Keratinocyte (primary cell): ENCODE measurements at regions not wholly inside any gene's neighbourhood (a gene's known extent, or its start where the extent isn't known, plus 50 kb on each side); places are given as distances from the start of the nearest gene placed in this dataset.

ENCODE experiments used
- DNase-seq: peaks from one replicate; pipeline ENCODE4 v3.0.0-alpha.2; 2011; ENCODE audit warnings: low read depth, missing footprints, low spot score
- FAIRE-seq: peaks from 2 replicates; lab custom pipeline; 2011; peaks lifted over from hg19 to GRCh38; lab: Jason Lieb, UNC
- H2AFZ ChIP-seq: 2 replicates; pipeline ENCODE4 v1.6.0; 2012; ENCODE audit warnings: low read length, control low read depth, inconsistent platforms; ENCODE audit not compliant: control insufficient read depth
- H3K27ac ChIP-seq: 2 replicates; pipeline ENCODE4 v1.5.1; 2011; ENCODE audit warnings: low read length; ENCODE audit not compliant: control insufficient read depth, insufficient read depth
- H3K27me3 ChIP-seq: 3 replicates; pipeline ENCODE4 v1.6.0; 2011; ENCODE audit warnings: low read length; ENCODE audit not compliant: control insufficient read depth, insufficient read depth; ENCODE audit errors: extremely low read depth
- H3K36me3 ChIP-seq, 2 experiments: 2 replicates in 1 of 2; 3 replicates in 1 of 2; pipeline ENCODE4 v1.5.1; 2011; ENCODE audit warnings: low read length in 2 of 2, mild to moderate bottlenecking in 1 of 2; ENCODE audit not compliant: control insufficient read depth in 2 of 2, insufficient read depth in 2 of 2; ENCODE audit errors: extremely low read depth in 1 of 2
- H3K4me1 ChIP-seq: 3 replicates; pipeline ENCODE4 v1.5.1; 2011; ENCODE audit warnings: low read length; ENCODE audit not compliant: control insufficient read depth, insufficient read depth; ENCODE audit errors: extremely low read depth
- H3K4me2 ChIP-seq: 3 replicates; pipeline ENCODE4 v1.6.0; 2011; ENCODE audit warnings: low read depth, low read length; ENCODE audit not compliant: control insufficient read depth, insufficient read depth; ENCODE audit errors: extremely low read depth
- H3K4me3 ChIP-seq, 3 experiments: fragments of 200-600 bp in 1 of 3; sonication (generic) in 1 of 3; 2 replicates in 2 of 3; 3 replicates in 1 of 3; pipeline ENCODE4 v1.5.1; 2011 to 2016; ENCODE audit warnings: low read length in 3 of 3, mild to moderate bottlenecking in 3 of 3, control low read depth in 2 of 3, inconsistent platforms in 1 of 3, low read depth in 1 of 3, mixed read lengths in 1 of 3, mixed run types in 1 of 3, moderate library complexity in 1 of 3; ENCODE audit not compliant: control insufficient read depth in 2 of 3, insufficient read depth in 2 of 3; ENCODE audit errors: extremely low read depth in 1 of 3
- H3K79me2 ChIP-seq: 2 replicates; pipeline ENCODE4 v1.6.0; 2012; ENCODE audit warnings: low read length; ENCODE audit not compliant: control insufficient read depth, insufficient read depth
- H3K9ac ChIP-seq: 3 replicates; pipeline ENCODE4 v1.6.0; 2011; ENCODE audit warnings: low read length; ENCODE audit not compliant: control insufficient read depth, insufficient read depth; ENCODE audit errors: extremely low read depth
- H3K9me1 ChIP-seq: 3 replicates; pipeline ENCODE4 v1.6.0; 2011; ENCODE audit warnings: low read length; ENCODE audit not compliant: control insufficient read depth, insufficient read depth; ENCODE audit errors: extremely low read depth
- H3K9me3 ChIP-seq: 2 replicates; pipeline ENCODE4 v1.5.1; 2012; ENCODE audit warnings: low read depth, low read length; ENCODE audit not compliant: control insufficient read depth
- H4K20me1 ChIP-seq: 3 replicates; pipeline ENCODE4 v1.6.0; 2011; ENCODE audit warnings: low read length; ENCODE audit not compliant: control insufficient read depth, insufficient read depth; ENCODE audit errors: extremely low read depth
- CTCF ChIP-seq, 3 experiments: IDR thresholded peaks in 1 of 3; conservative IDR thresholded peaks in 1 of 3; optimal IDR thresholded peaks in 1 of 3; 2 replicates in 2 of 3; 3 replicates in 1 of 3; pipeline versions ENCODE3 to v1.5.1; 2011; ENCODE audit warnings: low read length in 3 of 3, mild to moderate bottlenecking in 3 of 3, moderate library complexity in 2 of 3, control low read depth in 1 of 3, inconsistent platforms in 1 of 3; ENCODE audit not compliant: insufficient read depth in 2 of 3; ENCODE audit errors: extremely low read depth in 1 of 3
- EZH2 ChIP-seq: IDR thresholded peaks from one replicate; pipeline ENCODE4 v1.6.1; 2012; ENCODE audit warnings: inconsistent platforms, mild to moderate bottlenecking, low read length, moderate library complexity
- dilution Hi-C: fragments of 300-500 bp; cut with MboI; formaldehyde crosslinking; loops from one replicate; pipeline ENCODE4 v1.7.0; 2020; ENCODE audit warnings: low sequenced_read_pairs; ENCODE audit not compliant: extremely low pct_ligation_motif_present

GRCh38 chr14:86533834-86534233, 1003.9 kb downstream of the FLRT2 start:
- Histone ChIP-seq H3K9me1 (no peaks in the 10 kb centered on the region), H3K4me3 (no peak overlapping the region), H4K20me1 (no peaks in the 10 kb centered on the region), H3K27ac (no peak overlapping the region), H3K79me2 (no peaks in the 10 kb centered on the region), H3K9me3 (no peaks in the 10 kb centered on the region), H3K36me3 (no peaks in the 10 kb centered on the region), H2AFZ (no peak overlapping the region), H3K4me1 (peaks cover 2% of the 10 kb centered on the region), H3K4me2 (no peak overlapping the region), H3K27me3 (no peaks in the 10 kb centered on the region), H3K9ac (no peak overlapping the region)
- TF ChIP-seq CTCF (optimal IDR thresholded peaks at IDR 0.05 in 1 of 3, IDR thresholded peaks at IDR 0.05 in 1 of 3, conservative IDR thresholded peaks at IDR 0.05 in 1 of 3; ENCODE audit: extremely low read depth in 1 of 3, insufficient read depth in 2 of 3, low read length in 3 of 3), result no peak
- TF ChIP-seq EZH2, result no peak
- FAIRE-seq, result no peak
- dilution Hi-C loops, result no loop called here
- no peak for DNase-seq

DNA sequence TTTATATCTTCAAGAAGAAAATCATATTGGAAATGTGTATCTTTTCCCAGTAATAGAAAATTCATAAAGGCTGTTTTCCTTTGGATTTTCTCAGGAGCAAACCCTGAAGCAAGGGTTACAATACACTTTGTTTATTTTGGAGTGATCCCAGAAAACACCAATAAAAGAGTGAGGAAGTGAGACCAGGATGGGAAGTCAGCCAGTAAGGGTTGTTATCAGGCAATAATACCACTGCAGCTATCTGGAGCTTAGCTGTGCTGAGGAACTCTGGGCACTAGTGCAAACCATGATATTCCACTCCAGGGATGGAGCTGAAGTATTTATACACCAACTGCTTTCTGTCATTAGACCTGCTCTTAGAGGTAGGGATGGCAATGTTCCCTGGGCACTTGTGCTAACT, 1002.3 kb downstream of the FLRT2 start:
- TF ChIP-seq CTCF (optimal IDR thresholded peaks at IDR 0.05 in 1 of 3, IDR thresholded peaks at IDR 0.05 in 1 of 3, conservative IDR thresholded peaks at IDR 0.05 in 1 of 3; ENCODE audit: extremely low read depth in 1 of 3, insufficient read depth in 2 of 3, low read length in 3 of 3) (no peak), EZH2 (no peak)
- H3K4me2 ChIP-seq, result no peak overlapping the region
- no peak for DNase-seq
- no peaks in the 10 kb centered on the region for H3K79me2 ChIP-seq
- dilution Hi-C loops, result no loop called here
- H4K20me1 ChIP-seq, result no peaks in the 10 kb centered on the region
- no peaks in the 10 kb centered on the region for H3K9me3 ChIP-seq
- H3K4me3 ChIP-seq, result no peak overlapping the region
- peaks cover 13% of the 10 kb centered on the region for H3K4me1 ChIP-seq
- no peak overlapping the region for H3K27ac ChIP-seq
- H2AFZ ChIP-seq, result no peak overlapping the region
- no peaks in the 10 kb centered on the region for H3K9me1 ChIP-seq
- no peak overlapping the region for H3K9ac ChIP-seq
- H3K27me3 ChIP-seq, result no peaks in the 10 kb centered on the region
- no peak for FAIRE-seq
- no peaks in the 10 kb centered on the region for H3K36me3 ChIP-seq
